Thoracic aorta (tissue), 2 donors: ENCODE measurements at regions not wholly inside any gene's neighbourhood (a gene's known extent, or its start where the extent isn't known, plus 50 kb on each side); places are given as distances from the start of the nearest gene placed in this dataset.

ENCODE experiments used
- ATAC-seq: fragments of 150-250 bp; one replicate; pipeline ENCODE4 v1.8.0; 2017; ENCODE audit warnings: low read depth; ENCODE audit not compliant: insufficient number of reproducible peaks, low FRiP score
- DNase-seq: peaks from one replicate; pipeline ENCODE4 v3.0.0-alpha.2; 2020; ENCODE audit warnings: low spot score
- H3K27ac ChIP-seq, 2 donors: fragments of 200-600 bp; sonication (generic); 1 replicate in 1 of 2; 2 replicates in 1 of 2; pipeline ENCODE4 v1.5.1; 2016; ENCODE audit warnings: mild to moderate bottlenecking in 2 of 2, moderate library complexity in 2 of 2
- H3K27me3 ChIP-seq: fragments of 200-600 bp; sonication (generic); replicated peaks from 2 replicates; pipeline ENCODE4 v1.6.0; 2016; ENCODE audit warnings: mild to moderate bottlenecking; ENCODE audit not compliant: insufficient read depth
- H3K36me3 ChIP-seq: fragments of 200-600 bp; sonication (generic); one replicate; pipeline ENCODE4 v1.5.1; 2016
- H3K4me1 ChIP-seq, 2 donors: fragments of 200-600 bp; sonication (generic); 1 replicate in 1 of 2; 2 replicates in 1 of 2; pipeline versions ENCODE4 v1.5.1 to v1.6.0; 2016; ENCODE audit warnings: low read depth in 2 of 2, mild to moderate bottlenecking in 1 of 2; ENCODE audit not compliant: control insufficient read depth in 1 of 2
- H3K4me3 ChIP-seq: fragments of 200-600 bp; sonication (generic); 2 replicates; pipeline ENCODE4 v1.5.1; 2016; ENCODE audit warnings: mild to moderate bottlenecking
- H3K9me3 ChIP-seq: fragments of 200-600 bp; sonication (generic); 2 replicates; pipeline ENCODE4 v1.5.1; 2016
- CTCF ChIP-seq: fragments of 200-600 bp; sonication (generic); IDR thresholded peaks from one replicate; pipeline ENCODE4 v1.5.1; 2019; ENCODE audit warnings: antibody characterized with exemption

DNA sequence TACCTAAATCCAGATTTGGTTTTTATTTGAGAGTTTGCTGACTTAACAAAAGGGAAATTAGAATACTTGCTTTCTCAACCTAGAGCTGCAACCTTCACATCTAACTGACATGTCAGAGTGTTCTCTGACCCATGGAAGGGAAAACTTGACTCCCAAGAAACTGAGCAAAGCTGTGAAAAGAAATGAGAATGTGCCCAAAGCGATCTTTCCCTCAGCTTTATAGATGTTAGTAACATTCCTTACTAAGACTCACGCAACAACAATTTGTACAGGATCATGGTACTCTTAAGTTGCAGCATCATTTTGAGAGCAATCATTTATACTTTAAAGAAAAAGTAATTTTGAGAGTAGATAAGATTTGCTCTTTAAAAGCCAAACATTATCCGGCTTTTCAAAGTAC, 117.0 kb upstream of the FBXL7 start:
- no peak for ATAC-seq
- no peak for DNase-seq
- no peaks in the 10 kb centered on the region for H3K27me3 ChIP-seq
- H3K4me3 ChIP-seq, result no peak overlapping the region
- H3K9me3 ChIP-seq, result no peaks in the 10 kb centered on the region
- no peaks in the 10 kb centered on the region for H3K36me3 ChIP-seq
- no peak overlapping the region for H3K27ac ChIP-seq
- H3K4me1 ChIP-seq, result no peaks in the 10 kb centered on the region
- no peak for TF ChIP-seq CTCF

GRCh38 chr5:15377573-15378340, 122.2 kb upstream of the FBXL7 start:
- Histone ChIP-seq H3K4me1 (no peaks in the 10 kb centered on the region), H3K27ac (no peak overlapping the region), H3K4me3 (no peak overlapping the region), H3K9me3 (no peaks in the 10 kb centered on the region), H3K36me3 (no peaks in the 10 kb centered on the region), H3K27me3 (no peaks in the 10 kb centered on the region)
- no peak for TF ChIP-seq CTCF
- ATAC-seq (no peak), DNase-seq (no peak)

GRCh38 chr5:15376803-15377202, 123.2 kb upstream of the FBXL7 start:
- TF ChIP-seq CTCF, result no peak
- Histone ChIP-seq H3K9me3 (no peaks in the 10 kb centered on the region), H3K4me1 (no peaks in the 10 kb centered on the region), H3K36me3 (no peaks in the 10 kb centered on the region), H3K4me3 (no peak overlapping the region), H3K27ac (no peak overlapping the region), H3K27me3 (no peaks in the 10 kb centered on the region)
- no peak for DNase-seq
- ATAC-seq, result no peak

DNA sequence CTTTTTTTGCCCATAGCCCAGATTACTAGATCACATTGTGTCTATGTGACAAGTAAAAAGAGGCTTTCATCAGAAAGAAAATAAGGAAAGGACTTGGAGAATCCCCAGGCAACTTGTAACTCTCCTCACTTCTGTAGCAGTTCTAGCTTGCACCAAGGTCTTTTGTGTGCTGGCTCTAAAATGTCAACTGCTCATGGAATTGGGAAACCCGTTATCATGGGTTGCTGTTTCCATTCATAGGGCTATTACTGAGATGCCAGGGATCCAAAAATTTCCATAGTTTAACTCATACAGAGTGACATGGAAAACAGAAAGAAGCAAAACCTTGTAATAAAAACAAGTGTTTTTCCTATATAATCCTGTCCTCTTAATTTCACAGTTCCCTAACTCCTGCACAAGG, 123.9 kb upstream of the FBXL7 start:
- DNase-seq, result no peak
- ATAC-seq, result no peak
- no peaks in the 10 kb centered on the region for H3K9me3 ChIP-seq
- H3K27me3 ChIP-seq, result no peaks in the 10 kb centered on the region
- no peaks in the 10 kb centered on the region for H3K4me1 ChIP-seq
- no peak overlapping the region for H3K27ac ChIP-seq
- no peaks in the 10 kb centered on the region for H3K36me3 ChIP-seq
- H3K4me3 ChIP-seq, result no peak overlapping the region
- no peak for TF ChIP-seq CTCF

DNA sequence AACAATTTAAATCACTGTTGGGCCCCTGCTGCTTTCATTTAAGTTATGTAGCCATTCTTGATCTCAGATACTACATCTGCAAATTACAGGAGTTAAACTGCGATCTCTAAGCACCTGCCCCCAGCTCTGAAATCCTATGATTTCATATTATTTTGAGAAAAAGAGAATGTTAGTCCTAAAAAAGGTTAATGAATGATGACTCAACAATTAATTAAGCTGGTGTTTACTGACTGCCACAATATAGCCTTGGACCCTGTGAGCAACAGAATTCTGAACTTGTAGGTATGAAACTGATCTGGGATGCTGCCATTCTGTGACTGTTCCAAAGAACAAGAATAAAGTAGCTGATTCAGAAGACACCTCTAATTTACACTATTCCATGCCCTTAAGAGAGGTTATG, 124.4 kb upstream of the FBXL7 start:
- ATAC-seq (no peak), DNase-seq (no peak)
- no peaks in the 10 kb centered on the region for H3K4me1 ChIP-seq
- no peaks in the 10 kb centered on the region for H3K36me3 ChIP-seq
- H3K4me3 ChIP-seq, result no peak overlapping the region
- no peak for TF ChIP-seq CTCF
- no peaks in the 10 kb centered on the region for H3K9me3 ChIP-seq
- no peaks in the 10 kb centered on the region for H3K27me3 ChIP-seq
- no peak overlapping the region for H3K27ac ChIP-seq
